PC-9 (cell line): ENCODE measurements at regions not wholly inside any gene's neighbourhood (a gene's known extent, or its start where the extent isn't known, plus 50 kb on each side); places are given as distances from the start of the nearest gene placed in this dataset.

Experiments used
- BruUV-seq: library from RNA; stranded (reverse); fragments of 400-500 nt; replicated peaks from 2 replicates; lab custom pipeline; 2021; lab: Mats Ljungman, UMichigan
- CTCF ChIA-PET: fragments of 300-600 bp; sonication (Branson Sonifier 250); formaldehyde crosslinking; loops from one replicate; lab custom pipeline; 2022; ENCODE audit warnings: antibody characterized with exemption; lab: Charles Lee
- POLR2A ChIA-PET: fragments of 300-600 bp; sonication (Branson Sonifier 250); formaldehyde crosslinking; loops from one replicate; lab custom pipeline; 2022; ENCODE audit warnings: antibody characterized with exemption; ENCODE audit not compliant: unreplicated experiment; lab: Charles Lee
- DNase-seq, 2 experiments: peaks; one replicate each; pipeline versions ENCODE4 v3.0.0 to v3.0.0-alpha.2; 2015 to 2022; ENCODE audit warnings: mixed read lengths in 1 of 2
- H2AFZ ChIP-seq: fragments of 200-600 bp; sonication (generic); 2 replicates; pipeline ENCODE4 v1.8.1; 2017; ENCODE audit warnings: antibody characterized with exemption
- H3F3A ChIP-seq: fragments of 200-600 bp; sonication (generic); 2 replicates; pipeline ENCODE4 v1.8.1; 2017; ENCODE audit warnings: antibody characterized with exemption, mild to moderate bottlenecking, low read depth; ENCODE audit not compliant: insufficient read depth
- H3K27ac ChIP-seq: fragments of 200-600 bp; sonication (generic); 2 replicates; pipeline ENCODE4 v1.6.1; 2016; ENCODE audit warnings: mixed run types
- H3K27me3 ChIP-seq: fragments of 200-600 bp; sonication (generic); 2 replicates; pipeline ENCODE4 v1.6.1; 2016; ENCODE audit warnings: low read depth, mixed run types; ENCODE audit not compliant: insufficient read depth
- H3K36me3 ChIP-seq: fragments of 200-600 bp; sonication (generic); 2 replicates; pipeline ENCODE4 v1.6.1; 2016; ENCODE audit warnings: low read depth, mixed run types
- H3K4me1 ChIP-seq: fragments of 200-600 bp; sonication (generic); replicated peaks from 2 replicates; pipeline ENCODE4 v1.6.1; 2016; ENCODE audit warnings: mixed run types; ENCODE audit not compliant: insufficient read depth
- H3K4me2 ChIP-seq: fragments of 200-600 bp; sonication (generic); 2 replicates; pipeline ENCODE4 v1.6.1; 2017; ENCODE audit warnings: mixed run types
- H3K4me3 ChIP-seq: fragments of 200-600 bp; sonication (generic); 2 replicates; pipeline ENCODE4 v1.6.1; 2016; ENCODE audit warnings: mixed run types
- H3K79me2 ChIP-seq: fragments of 200-600 bp; sonication (generic); 2 replicates; pipeline ENCODE4 v1.6.1; 2017; ENCODE audit warnings: low read depth, mixed run types
- H3K9me2 ChIP-seq: fragments of 200-600 bp; sonication (generic); 2 replicates; pipeline ENCODE4 v1.8.1; 2017; ENCODE audit warnings: mild to moderate bottlenecking; ENCODE audit not compliant: insufficient read depth
- H3K9me3 ChIP-seq: fragments of 200-600 bp; sonication (generic); 2 replicates; pipeline ENCODE4 v1.8.1; 2016; ENCODE audit warnings: low read depth; ENCODE audit not compliant: insufficient read depth
- H4K20me1 ChIP-seq: fragments of 200-600 bp; sonication (generic); 2 replicates; pipeline ENCODE4 v1.8.1; 2017; ENCODE audit not compliant: insufficient read depth
- EZH2 ChIP-seq: fragments of 200-600 bp; sonication (generic); IDR thresholded peaks from 2 replicates; pipeline ENCODE4 v1.8.0; 2017; ENCODE audit warnings: antibody characterized with exemption, low read depth
- intact Hi-C: fragments of 100-400 bp; cut with micrococcal nuclease; formaldehyde crosslinking; loops from one replicate; pipeline ENCODE4 v1.10.0; 2022; ENCODE audit not compliant: unreplicated experiment
- TF ChIP-seq, protein P1 (sequence below): fragments of 200-600 bp; sonication (generic); conservative IDR thresholded peaks from 2 replicates; pipeline ENCODE4 v1.6.1; 2017; ENCODE audit warnings: mixed run types, antibody characterized with exemption, mild to moderate bottlenecking, moderate library complexity

DNA sequence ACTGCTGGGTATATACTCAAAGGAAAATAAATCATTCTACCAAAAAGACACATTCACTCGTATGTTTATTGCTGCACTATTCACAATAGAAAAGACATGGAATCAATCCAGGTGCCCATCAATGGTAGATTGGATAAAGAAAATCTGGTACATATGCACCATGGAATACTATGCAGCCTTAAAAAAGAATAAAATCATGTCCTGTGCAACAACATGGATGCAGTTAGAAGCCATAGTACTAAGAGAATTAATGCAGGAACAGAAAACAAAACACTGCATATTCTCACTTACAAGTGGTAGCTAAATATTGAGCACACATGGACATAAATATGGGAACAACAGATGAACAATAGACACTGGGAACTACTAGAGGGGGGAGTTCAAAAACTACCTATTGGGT, 96.3 kb downstream of the FAM76B start:
- BruUV-seq, result no TSS peak
- CTCF ChIA-PET, result no interaction called here
- TF ChIP-seq, protein P1, sequence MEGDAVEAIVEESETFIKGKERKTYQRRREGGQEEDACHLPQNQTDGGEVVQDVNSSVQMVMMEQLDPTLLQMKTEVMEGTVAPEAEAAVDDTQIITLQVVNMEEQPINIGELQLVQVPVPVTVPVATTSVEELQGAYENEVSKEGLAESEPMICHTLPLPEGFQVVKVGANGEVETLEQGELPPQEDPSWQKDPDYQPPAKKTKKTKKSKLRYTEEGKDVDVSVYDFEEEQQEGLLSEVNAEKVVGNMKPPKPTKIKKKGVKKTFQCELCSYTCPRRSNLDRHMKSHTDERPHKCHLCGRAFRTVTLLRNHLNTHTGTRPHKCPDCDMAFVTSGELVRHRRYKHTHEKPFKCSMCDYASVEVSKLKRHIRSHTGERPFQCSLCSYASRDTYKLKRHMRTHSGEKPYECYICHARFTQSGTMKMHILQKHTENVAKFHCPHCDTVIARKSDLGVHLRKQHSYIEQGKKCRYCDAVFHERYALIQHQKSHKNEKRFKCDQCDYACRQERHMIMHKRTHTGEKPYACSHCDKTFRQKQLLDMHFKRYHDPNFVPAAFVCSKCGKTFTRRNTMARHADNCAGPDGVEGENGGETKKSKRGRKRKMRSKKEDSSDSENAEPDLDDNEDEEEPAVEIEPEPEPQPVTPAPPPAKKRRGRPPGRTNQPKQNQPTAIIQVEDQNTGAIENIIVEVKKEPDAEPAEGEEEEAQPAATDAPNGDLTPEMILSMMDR, result no peak
- TF ChIP-seq EZH2, result no peak

DNA sequence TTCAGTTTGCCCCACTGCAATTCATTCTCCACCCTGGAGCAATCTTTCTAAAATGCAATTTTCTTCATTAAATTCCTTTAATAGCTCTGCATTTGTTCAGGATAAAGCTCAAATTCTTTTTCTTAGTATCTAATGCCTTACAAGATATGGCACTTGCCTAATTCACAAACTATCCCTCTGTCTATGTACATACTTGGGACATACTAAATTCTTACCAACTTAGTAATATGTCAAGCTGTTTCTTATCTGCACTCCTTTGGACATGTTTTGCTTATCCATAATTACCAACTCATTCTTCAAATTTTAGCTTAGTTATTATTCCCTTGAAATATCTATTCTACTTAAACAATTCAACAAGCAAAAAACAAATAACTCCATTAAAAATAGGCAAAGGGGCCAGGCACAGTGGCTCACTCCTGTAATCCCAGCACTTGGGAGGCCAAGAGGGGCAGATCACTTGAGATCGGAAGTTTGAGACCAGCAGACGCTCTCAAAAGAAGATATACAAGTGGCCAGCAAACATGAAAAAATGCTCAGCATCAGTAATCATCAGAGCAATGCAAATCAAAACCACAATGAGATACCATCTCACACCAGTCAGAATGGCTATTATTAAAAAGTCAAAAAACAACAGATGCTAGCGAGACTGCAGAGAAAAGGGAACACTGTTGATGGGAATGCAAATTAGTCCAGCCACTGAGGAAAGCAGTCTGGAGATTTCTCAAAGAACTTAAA, 96.9 kb downstream of the FAM76B start:
- TF ChIP-seq, protein P1, result no peak
- TF ChIP-seq EZH2, result no peak
- Histone ChIP-seq H3K27me3 (no peaks in the 10 kb centered on the region), H3K79me2 (no peaks in the 10 kb centered on the region), H2AFZ (no peak overlapping the region), H4K20me1 (no peaks in the 10 kb centered on the region), H3K36me3 (no peaks in the 10 kb centered on the region), H3K4me1 (no peaks in the 10 kb centered on the region), H3K9me2 (no peaks in the 10 kb centered on the region), H3K4me3 (no peak overlapping the region), H3K4me2 (no peak overlapping the region), H3F3A (no peaks in the 10 kb centered on the region), H3K9me3 (no peaks in the 10 kb centered on the region), H3K27ac (no peak overlapping the region)
- CTCF ChIA-PET, result no interaction called here
- no peak for DNase-seq
- intact Hi-C loops, result no loop called here
- POLR2A ChIA-PET, result no interaction called here
- BruUV-seq, result no TSS peak

More for the DNA sequence above, 96.3 kb downstream of the FAM76B start:
- H3K4me2 ChIP-seq, result no peak overlapping the region
- no peaks in the 10 kb centered on the region for H3K9me3 ChIP-seq
- POLR2A ChIA-PET, result interaction anchor here (0.6 kb wide), 1 partner anchor 72 kb away, joined by 3 read pairs; no protein-coding TSS in a partner anchor
- H3K4me3 ChIP-seq, result no peak overlapping the region
- H4K20me1 ChIP-seq, result no peaks in the 10 kb centered on the region
- intact Hi-C loops, result no loop called here
- no peaks in the 10 kb centered on the region for H3K27me3 ChIP-seq
- H3K79me2 ChIP-seq, result no peaks in the 10 kb centered on the region
- no peaks in the 10 kb centered on the region for H3K4me1 ChIP-seq
- H2AFZ ChIP-seq, result no peak overlapping the region
- no peaks in the 10 kb centered on the region for H3K36me3 ChIP-seq
- H3K27ac ChIP-seq, result no peak overlapping the region
- no peak for DNase-seq
- H3F3A ChIP-seq, result no peaks in the 10 kb centered on the region
- no peaks in the 10 kb centered on the region for H3K9me2 ChIP-seq

DNA sequence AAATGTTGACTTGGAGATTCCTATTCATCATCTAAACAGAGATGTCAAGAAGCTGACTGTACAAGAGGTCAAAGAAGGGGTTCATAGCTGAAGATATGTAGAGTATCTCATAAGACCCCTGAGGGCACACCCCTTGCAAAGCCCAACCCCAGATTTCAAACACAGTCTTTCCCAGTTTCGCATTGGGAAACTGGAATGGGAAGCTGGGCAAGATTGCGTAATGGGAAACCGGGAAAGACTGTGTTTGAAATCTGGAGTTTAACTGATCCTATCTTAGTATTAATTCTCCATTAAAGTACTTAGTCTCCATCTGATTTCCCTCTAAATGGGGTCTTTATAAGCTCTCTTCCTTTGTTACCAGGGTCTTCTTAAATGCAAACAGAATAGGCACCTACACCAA, 99.5 kb downstream of the FAM76B start:
- CTCF ChIA-PET, result no interaction called here
- no peak for DNase-seq
- Histone ChIP-seq H3K27me3 (no peaks in the 10 kb centered on the region), H3K36me3 (no peaks in the 10 kb centered on the region), H3K79me2 (no peaks in the 10 kb centered on the region), H3F3A (no peaks in the 10 kb centered on the region), H3K4me2 (no peak overlapping the region), H3K9me3 (no peaks in the 10 kb centered on the region), H3K27ac (no peak overlapping the region), H4K20me1 (no peaks in the 10 kb centered on the region), H3K9me2 (no peaks in the 10 kb centered on the region), H2AFZ (no peak overlapping the region), H3K4me1 (no peaks in the 10 kb centered on the region), H3K4me3 (no peak overlapping the region)
- BruUV-seq, result no TSS peak
- intact Hi-C loops, result no loop called here
- TF ChIP-seq EZH2, result no peak
- TF ChIP-seq, protein P1, result no peak
- POLR2A ChIA-PET, result no interaction called here
